Bronchial epithelial cell (primary cell): ENCODE measurements at regions not wholly inside any gene's neighbourhood (a gene's known extent, or its start where the extent isn't known, plus 50 kb on each side); places are given as distances from the start of the nearest gene placed in this dataset.
A peak's percentile ranks its signal among the peaks of the same experiment; 100 is the strongest.

Experiments used
- DNase-seq: peaks from one replicate; pipeline ENCODE4 v3.0.0-alpha.2; 2010; ENCODE audit warnings: low read depth
- FAIRE-seq: peaks from 2 replicates; lab custom pipeline; 2011; peaks lifted over from hg19 to GRCh38; lab: Jason Lieb, UNC
- H3K27me3 ChIP-seq: 2 replicates; pipeline ENCODE4 v1.5.1; 2011; ENCODE audit warnings: low read length; ENCODE audit not compliant: control insufficient read depth, insufficient read depth
- H3K36me3 ChIP-seq: 2 replicates; pipeline ENCODE4 v1.5.1; 2011; ENCODE audit warnings: low read length; ENCODE audit not compliant: control insufficient read depth, insufficient read depth
- H3K4me3 ChIP-seq: 2 replicates; pipeline ENCODE4 v1.5.1; 2011; ENCODE audit warnings: mild to moderate bottlenecking, low read depth, low read length, control low read depth
- TF ChIP-seq, protein P1 (sequence below): IDR thresholded peaks from 2 replicates; pipeline ENCODE4 v1.5.1; 2011; ENCODE audit warnings: mild to moderate bottlenecking, moderate library complexity, low read length, control low read depth, inconsistent platforms; ENCODE audit not compliant: insufficient read depth, severe bottlenecking

DNA sequence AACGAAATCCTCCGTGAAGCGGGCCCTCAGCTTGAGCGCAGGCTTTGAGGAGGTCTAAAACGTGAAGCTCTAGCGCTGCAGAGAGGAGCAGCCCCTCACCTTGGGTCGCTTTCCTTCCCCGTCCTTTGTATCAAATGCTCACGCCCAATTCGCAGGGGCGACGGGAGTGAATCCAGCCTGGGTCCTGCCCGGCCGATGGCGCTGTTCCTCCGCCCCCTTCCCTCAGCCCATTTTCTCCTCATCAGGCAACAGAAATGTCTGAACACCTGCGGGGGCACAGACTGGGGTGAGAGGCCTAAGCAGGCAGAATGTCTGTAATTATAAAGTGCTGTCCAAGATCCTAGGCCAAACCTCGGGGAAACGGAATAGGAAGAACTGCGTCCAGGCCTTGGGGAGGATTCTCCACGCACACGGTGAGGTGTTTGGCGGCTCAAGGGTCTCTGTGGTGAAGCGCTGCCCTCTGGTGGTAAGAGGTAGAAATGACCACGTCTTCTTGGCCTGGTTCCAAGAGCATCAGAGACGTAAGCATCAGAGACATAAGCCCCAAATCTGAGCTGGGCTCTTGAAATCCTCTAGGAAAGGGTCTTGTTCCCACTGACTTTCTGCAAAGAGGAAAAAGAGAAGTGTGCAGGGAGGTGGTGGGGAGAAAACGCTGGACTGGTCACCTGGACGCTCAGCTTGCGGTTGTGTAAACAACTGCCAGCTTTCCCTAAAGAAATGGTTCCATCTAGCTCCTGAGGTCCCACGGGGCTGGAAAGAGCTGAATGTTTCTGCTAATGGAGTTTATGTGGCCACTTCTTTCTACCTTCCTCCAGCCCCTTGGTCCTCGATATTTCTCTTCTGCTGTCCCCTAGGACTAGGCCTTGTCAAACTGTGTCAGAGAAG is 92.1 kb upstream of the CD53 start:
- Histone ChIP-seq H3K4me3 (no peak overlapping the region), H3K27me3 (peaks cover 2% of the 10 kb centered on the region), H3K36me3 (no peaks in the 10 kb centered on the region)
- TF ChIP-seq, protein P1, sequence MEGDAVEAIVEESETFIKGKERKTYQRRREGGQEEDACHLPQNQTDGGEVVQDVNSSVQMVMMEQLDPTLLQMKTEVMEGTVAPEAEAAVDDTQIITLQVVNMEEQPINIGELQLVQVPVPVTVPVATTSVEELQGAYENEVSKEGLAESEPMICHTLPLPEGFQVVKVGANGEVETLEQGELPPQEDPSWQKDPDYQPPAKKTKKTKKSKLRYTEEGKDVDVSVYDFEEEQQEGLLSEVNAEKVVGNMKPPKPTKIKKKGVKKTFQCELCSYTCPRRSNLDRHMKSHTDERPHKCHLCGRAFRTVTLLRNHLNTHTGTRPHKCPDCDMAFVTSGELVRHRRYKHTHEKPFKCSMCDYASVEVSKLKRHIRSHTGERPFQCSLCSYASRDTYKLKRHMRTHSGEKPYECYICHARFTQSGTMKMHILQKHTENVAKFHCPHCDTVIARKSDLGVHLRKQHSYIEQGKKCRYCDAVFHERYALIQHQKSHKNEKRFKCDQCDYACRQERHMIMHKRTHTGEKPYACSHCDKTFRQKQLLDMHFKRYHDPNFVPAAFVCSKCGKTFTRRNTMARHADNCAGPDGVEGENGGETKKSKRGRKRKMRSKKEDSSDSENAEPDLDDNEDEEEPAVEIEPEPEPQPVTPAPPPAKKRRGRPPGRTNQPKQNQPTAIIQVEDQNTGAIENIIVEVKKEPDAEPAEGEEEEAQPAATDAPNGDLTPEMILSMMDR = peak; percentile 89
- no peak for FAIRE-seq
- DNase-seq = peak; percentile 65

GRCh38 chr1:110779636-110780035 is 93.3 kb upstream of the CD53 start:
- no peaks in the 10 kb centered on the region for H3K36me3 ChIP-seq
- TF ChIP-seq, protein P1 = no peak
- peaks cover 2% of the 10 kb centered on the region for H3K27me3 ChIP-seq
- FAIRE-seq (no peak), DNase-seq (no peak)
- no peak overlapping the region for H3K4me3 ChIP-seq

DNA sequence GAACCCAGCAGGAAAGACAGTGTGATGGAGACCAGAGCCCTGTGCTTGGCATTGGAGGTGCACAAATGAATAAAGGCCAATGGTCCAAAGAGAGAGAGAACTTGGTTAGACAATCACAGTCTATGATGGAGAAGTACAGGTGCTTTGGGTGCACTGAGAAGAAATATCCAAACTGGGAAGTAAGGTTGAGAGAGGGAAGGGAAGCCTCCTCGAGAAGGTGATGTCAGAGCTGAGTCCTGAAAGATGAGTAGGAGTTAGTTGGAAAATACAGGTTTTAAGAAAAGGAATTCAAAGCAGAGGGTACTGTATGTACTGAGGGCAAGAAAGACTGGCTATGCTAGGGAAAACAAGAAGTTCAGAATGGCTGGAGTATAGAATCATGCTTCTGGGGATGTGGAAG is 94.1 kb upstream of the CD53 start:
- FAIRE-seq (no peak), DNase-seq (no peak)
- H3K4me3 ChIP-seq = no peak overlapping the region
- no peaks in the 10 kb centered on the region for H3K36me3 ChIP-seq
- H3K27me3 ChIP-seq = peaks cover 2% of the 10 kb centered on the region
- TF ChIP-seq, protein P1 = no peak

GRCh38 chr1:110777228-110777627 is 95.7 kb upstream of the CD53 start:
- Histone ChIP-seq H3K4me3 (no peak overlapping the region), H3K27me3 (peaks cover 2% of the 10 kb centered on the region), H3K36me3 (no peaks in the 10 kb centered on the region)
- TF ChIP-seq, protein P1 = no peak
- DNase-seq (peak; percentile 2), FAIRE-seq (no peak)

- TF ChIP-seq, protein P1 = no peak
- H3K27me3 ChIP-seq = no peaks in the 10 kb centered on the region
- DNase-seq (no peak), FAIRE-seq (no peak)
- H3K4me3 ChIP-seq = no peak overlapping the region
- H3K36me3 ChIP-seq = no peaks in the 10 kb centered on the region
Measured at GRCh38 chr1:110774398-110774797, 98.5 kb upstream of the CD53 start.
